GM12864 (cell line): ENCODE measurements at regions not wholly inside any gene's neighbourhood (a gene's known extent, or its start where the extent isn't known, plus 50 kb on each side); places are given as distances from the start of the nearest gene placed in this dataset.
A peak's percentile ranks its signal among the peaks of the same experiment; 100 is the strongest.
"Not testable (repeated sequence)": the region's sequence is repeated elsewhere in the genome, so short reads cannot be mapped to it uniquely, and the experiment has no call there.

ENCODE experiments used
- DNase-seq: peaks from one replicate; pipeline ENCODE4 v3.0.0-alpha.2; 2011; ENCODE audit warnings: low read depth
- H3K4me3 ChIP-seq: 2 replicates; pipeline ENCODE4 v1.5.1; 2011; ENCODE audit warnings: mild to moderate bottlenecking, low read depth, low read length, control low read depth
- CTCF ChIP-seq: IDR thresholded peaks from 2 replicates; pipeline ENCODE4 v1.5.1; 2011; ENCODE audit warnings: low read depth, mild to moderate bottlenecking, moderate library complexity, low read length, control low read depth, inconsistent platforms; ENCODE audit errors: missing control alignments

- no peak for DNase-seq
- H3K4me3 ChIP-seq, result no peak overlapping the region
- TF ChIP-seq CTCF, result peak; percentile 57
Observed at GRCh38 chr1:192506741-192507155, 68.8 kb upstream of the RGS1 start.

- no peak for DNase-seq
- no peak overlapping the region for H3K4me3 ChIP-seq
- no peak for TF ChIP-seq CTCF
Observed at GRCh38 chr1:192512426-192513162, 63.0 kb upstream of the RGS1 start.

- TF ChIP-seq CTCF, result no peak
- no peak for DNase-seq
- H3K4me3 ChIP-seq, result no peak overlapping the region
Observed at GRCh38 chr1:192513196-192513595, 62.4 kb upstream of the RGS1 start.

GRCh38 chr1:192513697-192514096 lies 61.9 kb upstream of the RGS1 start:
- DNase-seq, result no peak
- no peak for TF ChIP-seq CTCF
- H3K4me3 ChIP-seq, result no peak overlapping the region

GRCh38 chr1:192516776-192517297 lies 58.7 kb upstream of the RGS1 start:
- H3K4me3 ChIP-seq, result no peak overlapping the region
- no peak for TF ChIP-seq CTCF
- peak; percentile 97 for DNase-seq

- H3K4me3 ChIP-seq, DNase-seq: not testable (repeated sequence)
Observed at GRCh38 chr1:192517716-192518355, 57.7 kb upstream of the RGS1 start.

GRCh38 chr1:192518700-192519099 lies 56.9 kb upstream of the RGS1 start:
- no peak for TF ChIP-seq CTCF
- DNase-seq, result no peak
- H3K4me3 ChIP-seq, result no peak overlapping the region
